IPS DF 19.7 (cell line): ENCODE measurements at regions not wholly inside any gene's neighbourhood (a gene's known extent, or its start where the extent isn't known, plus 50 kb on each side); places are given as distances from the start of the nearest gene placed in this dataset.
A peak's percentile ranks its signal among the peaks of the same experiment; 100 is the strongest.

Experiments
- DNase-seq: peaks from one replicate; pipeline ENCODE4 v3.0.0-alpha.2; 2013; ENCODE audit warnings: low read depth, low spot score

DNA sequence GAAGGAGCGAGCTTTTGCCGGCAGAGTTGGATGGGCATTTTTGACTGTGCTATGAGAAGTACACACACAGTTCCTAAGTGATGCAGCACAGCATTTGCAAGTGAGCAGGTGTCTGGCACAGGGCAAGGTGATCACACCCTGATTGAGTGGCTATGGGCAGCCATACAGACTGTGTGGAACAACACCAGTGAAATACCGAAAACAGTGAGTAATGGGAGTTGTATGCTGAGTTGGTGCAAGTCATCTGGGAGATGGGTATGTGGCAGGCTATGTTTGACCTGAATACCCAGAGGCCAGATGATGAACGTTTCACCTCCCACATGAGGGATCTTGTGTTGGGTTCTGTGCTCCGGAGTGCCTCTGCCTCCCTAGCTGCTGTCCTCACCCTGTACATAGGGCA, 53.5 kb upstream of the TIPARP start:
- DNase-seq = no peak

DNA sequence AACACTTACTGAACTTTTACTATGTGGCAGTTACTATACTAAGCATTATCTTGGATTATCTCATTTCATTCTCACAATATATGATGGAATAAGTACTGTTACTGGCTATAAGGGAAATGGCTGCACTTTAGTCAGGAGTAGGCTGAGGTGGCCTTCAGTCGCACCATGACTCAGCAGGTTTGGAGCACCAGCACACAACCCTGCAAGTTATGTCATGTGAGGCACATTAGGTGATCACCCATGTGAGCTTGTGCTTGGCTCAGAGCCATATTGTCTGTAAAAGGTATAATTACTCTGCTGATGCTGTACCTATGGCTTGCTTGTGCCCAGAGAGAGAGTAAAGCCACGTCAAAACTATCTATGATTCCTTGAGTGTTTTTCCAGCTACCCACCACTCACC, 54.1 kb upstream of the TIPARP start:
- DNase-seq = no peak

DNA sequence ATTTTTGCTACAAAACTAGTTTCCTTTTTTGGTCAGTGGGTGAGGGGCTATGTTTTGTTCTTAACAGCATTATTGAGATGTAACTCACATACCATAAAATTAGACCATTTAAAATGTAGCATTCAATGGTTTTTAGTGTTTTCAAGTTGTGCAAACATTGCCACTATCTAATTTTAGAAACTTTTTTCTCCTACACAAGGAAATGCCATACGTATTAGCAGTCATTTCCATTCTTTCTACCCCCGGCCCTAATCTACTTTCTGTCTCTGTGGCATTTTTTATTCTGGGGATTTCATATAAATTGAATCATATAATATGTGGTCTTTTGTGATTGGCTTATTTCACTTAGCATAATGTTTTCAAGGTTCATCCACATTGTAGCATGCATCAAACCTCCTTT, 55.0 kb upstream of the TIPARP start:
- DNase-seq = no peak

- no peak for DNase-seq
These were observed 56.6 kb upstream of the TIPARP start for GRCh38 chr3:156617781-156618180.

DNA sequence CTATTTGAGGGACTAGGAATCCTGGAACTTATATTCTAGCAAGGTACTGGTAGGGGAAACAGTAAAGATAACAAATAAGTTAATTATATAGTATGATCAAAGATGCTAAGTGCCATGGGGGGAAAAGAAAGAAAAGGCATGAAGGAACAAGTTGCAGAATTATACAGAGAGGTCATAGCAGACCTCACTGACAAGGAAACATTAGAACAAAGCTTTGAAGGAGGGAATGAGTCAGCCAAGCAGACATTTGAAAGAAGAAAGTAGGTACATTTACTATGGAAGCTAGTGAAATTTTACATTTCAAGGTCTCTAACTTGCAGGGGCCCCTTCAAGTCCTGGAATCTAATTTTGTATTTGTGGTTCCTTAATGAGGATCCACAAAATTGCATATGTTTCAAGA, 57.2 kb upstream of the TIPARP start:
- DNase-seq = no peak

DNA sequence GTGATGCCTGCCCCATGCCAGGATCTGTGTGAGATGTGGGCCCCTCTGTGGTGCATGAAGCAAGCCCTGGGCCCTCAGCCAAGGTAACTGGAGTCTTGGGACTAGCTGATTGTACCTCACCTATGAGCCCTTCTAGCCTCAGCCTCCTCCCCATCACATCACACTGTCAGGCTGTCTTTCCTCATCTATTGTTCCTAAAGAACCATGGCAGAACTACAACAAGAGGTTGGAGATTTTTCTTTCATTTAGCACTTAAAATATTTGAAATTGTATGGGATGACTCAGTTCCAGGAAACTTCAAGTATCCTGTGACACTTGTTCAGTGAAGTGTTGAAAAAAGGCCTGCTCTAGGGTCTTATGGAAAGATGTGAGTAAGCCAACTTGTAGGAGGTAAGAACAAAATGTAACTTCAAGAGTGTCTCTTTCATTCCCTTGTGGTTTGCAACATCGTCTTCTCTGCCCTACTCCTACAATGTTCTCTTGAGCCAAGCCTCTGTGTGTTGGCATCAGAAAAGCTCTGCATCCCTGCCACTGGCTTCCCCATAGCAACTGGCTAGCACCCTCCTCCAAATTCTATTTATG, 58.7 kb upstream of the TIPARP start:
- no peak for DNase-seq

- no peak for DNase-seq
These were observed 59.5 kb upstream of the TIPARP start for GRCh38 chr3:156614642-156615511.

DNA sequence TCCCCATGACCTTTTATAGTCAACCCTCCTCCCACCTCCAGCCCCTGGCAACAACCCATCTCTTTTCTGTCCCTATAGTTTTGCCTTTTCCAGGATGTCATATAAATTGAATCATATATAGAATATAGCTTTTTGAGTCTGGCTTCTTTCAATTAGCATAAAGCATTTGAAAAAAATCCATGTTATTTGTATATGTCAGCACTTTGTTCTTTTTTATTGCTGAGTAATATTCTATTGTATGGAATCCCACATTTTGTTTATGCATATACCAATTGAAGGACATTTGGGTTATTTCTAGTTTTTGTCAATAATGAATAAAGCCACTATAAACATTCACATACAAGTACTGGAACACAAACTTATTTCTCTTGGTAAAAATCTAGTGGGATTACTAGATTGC, 58.0 kb upstream of the SSR3 start:
- no peak for DNase-seq

DNA sequence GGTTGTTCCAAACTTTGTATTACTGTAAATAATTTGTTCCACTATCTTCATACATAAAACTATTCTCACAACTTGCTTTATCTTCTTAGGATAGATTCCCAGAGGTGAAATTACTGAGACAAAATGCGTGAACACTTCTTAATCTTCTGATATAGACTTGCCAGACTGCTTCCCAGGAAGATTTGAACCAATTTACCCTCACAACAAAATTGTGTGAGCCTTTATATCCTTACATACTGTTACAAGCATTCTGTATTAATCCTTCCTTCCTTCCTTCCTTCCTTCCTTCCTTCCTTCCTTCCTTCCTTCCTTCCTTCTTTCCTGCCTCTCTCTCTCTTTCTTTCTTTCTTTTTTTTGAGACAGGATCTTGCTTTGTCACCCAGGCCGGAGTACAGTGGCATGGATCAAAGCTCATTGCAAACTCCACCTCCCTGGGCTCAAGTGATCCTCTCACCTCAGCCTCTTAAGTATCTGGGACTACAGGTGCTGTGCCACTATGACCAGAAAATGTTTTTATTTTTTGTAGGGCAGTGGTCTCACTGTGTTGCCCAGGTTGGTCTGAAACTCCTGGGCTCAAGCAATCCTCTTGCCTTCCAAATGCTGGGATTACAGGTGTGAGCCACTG, 57.1 kb upstream of the SSR3 start:
- DNase-seq = no peak

DNA sequence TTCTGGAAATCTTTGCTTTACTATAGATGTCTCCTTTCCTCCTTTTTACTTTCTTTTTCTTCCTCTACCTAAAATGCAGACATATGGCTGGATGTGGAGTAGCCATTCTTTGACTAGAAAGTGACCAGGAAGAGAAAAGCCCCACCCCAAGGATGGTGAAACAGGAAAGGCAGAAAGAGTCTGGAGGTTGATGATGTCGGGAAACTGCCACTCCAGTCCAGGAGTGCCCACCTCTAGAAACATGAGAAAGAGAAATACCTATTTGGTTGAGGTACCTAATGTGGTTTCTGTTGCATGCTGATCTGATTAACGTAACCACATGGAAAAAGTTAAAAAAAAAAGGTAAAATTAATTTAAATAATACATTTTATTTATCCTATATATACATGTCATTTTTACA, 55.2 kb upstream of the SSR3 start:
- no peak for DNase-seq

DNA sequence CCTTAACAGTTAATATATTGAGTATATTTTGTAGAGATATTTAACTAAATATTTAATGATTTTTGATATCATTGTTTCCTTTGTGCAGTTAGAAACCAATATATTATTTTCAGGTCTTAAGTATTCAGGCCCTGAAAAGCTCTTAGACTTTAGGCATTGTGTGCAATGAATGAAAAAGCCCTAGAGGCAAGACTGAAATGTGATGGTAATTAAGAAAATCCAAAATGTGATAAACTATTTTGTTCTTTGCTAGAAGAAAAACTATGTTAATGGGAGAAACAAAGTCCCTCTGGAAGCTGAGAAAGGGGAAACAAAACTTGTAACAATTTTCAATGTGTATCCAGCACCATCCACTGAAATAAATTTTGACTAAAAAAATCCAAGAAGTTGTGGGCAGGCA, 54.6 kb upstream of the SSR3 start:
- DNase-seq = no peak

DNA sequence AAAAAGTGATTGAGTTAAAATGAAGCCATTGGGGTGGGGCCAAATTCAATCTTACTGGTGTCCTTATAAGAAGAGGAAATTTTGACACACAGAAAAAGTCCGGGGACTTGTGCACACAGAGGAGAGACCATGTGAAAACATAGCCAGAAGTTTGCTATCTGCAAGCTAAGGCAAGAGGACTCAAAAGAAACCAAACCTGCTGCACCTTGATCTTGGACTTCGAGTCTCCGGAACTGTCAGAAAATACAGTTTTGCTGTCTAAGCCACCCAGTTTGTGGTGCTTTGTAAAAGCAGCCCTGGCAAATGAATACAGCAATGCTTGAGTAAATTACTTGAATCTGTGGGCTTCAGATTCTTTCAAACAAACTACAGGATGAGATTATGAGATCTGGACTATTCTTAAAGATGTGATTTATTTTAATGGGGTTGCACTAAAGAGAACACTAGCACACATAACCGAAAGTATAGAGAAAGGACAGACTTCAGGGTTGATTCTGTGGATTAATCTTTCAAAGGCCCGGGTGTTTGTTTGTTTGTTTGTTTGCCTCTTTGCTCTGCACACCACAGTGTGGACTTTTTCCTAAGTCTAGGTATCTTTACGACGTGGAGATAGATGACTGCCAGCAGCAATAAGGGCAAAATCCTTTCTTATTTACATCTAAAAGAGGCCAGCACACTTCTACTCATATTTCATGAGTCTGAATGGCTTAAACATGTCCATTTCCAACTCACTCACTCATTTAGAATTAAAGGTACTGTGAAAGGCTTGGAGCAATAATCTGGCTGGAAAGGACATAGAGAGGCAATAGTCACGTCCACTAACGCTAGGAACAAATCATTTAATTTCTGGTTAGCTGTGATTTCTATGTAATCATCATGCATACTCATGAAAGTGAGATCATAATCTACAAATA, 53.9 kb upstream of the SSR3 start:
- no peak for DNase-seq

GRCh38 chr3:156606729-156607128, 51.8 kb upstream of the SSR3 start:
- DNase-seq = no peak

DNA sequence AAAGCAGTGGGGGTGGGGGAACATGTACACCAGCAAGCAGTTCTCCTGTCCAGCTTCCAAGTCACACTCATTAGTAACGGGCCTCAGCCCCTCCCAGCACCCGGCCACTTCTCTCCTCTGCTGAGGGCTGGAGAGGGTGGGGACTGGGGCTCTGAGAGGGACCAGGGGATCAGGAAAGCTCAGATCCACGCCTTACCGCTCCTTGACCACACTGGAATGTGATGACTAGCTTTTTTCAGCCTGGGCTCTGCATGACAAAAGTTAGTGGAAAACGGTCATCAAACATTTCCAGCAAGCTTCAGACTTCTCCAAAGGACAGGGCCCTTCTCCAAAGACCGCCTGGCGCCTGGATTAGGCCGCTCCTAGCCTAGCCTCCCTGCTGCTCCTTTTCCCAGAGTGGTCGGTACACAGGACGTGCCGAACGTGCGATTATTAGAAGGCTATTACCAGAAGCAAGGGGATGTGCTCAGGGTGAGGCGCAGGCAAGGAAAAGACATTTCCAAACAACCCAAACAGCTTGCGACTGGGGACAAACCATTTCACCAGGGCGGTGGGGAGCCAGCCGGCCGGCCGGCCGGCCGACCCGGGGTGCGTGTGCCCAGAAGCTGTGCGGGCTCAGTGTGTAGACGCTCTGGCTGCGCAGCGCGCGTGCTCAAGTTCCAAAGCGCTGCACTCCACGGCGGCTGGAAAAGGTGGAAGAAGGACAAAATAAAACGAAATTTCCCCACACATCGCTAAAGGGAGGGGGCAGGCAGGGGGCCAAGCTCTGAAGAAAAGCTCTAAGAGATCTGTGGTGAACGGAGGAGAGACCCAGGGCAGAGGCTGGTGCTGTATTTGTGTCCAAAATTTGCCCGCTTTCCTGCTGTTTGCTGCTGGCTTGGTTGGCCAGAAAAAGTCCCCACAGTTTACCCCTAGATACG, 51.0 kb upstream of the SSR3 start:
- DNase-seq = peak; percentile 78

DNA sequence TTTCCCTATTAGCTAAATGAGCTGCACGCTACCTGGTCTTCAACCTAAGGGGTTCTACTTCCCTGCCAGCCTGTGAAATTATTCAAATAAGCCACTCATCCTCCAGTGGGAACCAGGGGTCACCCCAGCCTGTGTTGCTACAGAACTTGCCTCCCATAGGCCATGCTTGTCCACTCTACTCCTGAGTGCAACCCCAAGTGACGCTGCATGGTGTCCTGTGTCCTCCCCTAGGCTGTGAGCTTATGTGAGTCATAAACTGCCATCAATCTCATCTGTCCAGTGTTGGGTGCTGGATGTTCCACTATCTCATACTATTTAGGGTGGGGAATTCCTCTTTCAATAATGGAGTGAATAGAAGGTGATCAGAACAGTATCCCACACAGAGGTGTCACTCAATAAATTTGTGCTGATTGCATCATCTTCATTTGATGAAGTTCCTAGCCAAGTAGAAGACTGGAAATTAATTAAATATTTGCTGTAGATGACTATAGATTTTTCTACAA, 49.8 kb upstream of the SSR3 start:
- DNase-seq = no peak
